ENCODE measurements at regions not wholly inside any gene's neighbourhood (a gene's known extent, or its start where the extent isn't known, plus 50 kb on each side); places are given as distances from the start of the nearest gene placed in this dataset.

- DNase-seq (ENCODE audit: low read depth in 2 of 2), result no peak
Observed at GRCh38 chr5:79871364-79872120, 119.5 kb downstream of the MTX3 start.

- DNase-seq (ENCODE audit: low read depth in 2 of 2), result no peak
Observed at GRCh38 chr5:79868163-79868670, 122.8 kb downstream of the MTX3 start.

GRCh38 chr5:79865579-79865978 lies 125.5 kb downstream of the MTX3 start:
- DNase-seq (ENCODE audit: low read depth in 2 of 2), result no peak

- DNase-seq (ENCODE audit: low read depth in 2 of 2), result no peak
Observed at GRCh38 chr5:79864364-79864763, 126.7 kb downstream of the MTX3 start.

GRCh38 chr5:79859588-79859987 lies 131.5 kb downstream of the MTX3 start:
- DNase-seq (ENCODE audit: low read depth in 2 of 2), result no peak

- no peak for DNase-seq (ENCODE audit: low read depth in 2 of 2)
Observed at GRCh38 chr5:79858410-79858723, 132.7 kb downstream of the MTX3 start.

GRCh38 chr5:79857714-79858409 lies 133.2 kb downstream of the MTX3 start:
- DNase-seq (ENCODE audit: low read depth in 2 of 2), result peak; percentile 65 to 75

GRCh38 chr5:79856456-79857055 lies 134.5 kb downstream of the MTX3 start:
- DNase-seq (ENCODE audit: low read depth in 2 of 2), result no peak

GRCh38 chr5:79853676-79854418 lies 137.2 kb downstream of the MTX3 start:
- peak; percentile 6 to 28 for DNase-seq (ENCODE audit: low read depth in 2 of 2)

- DNase-seq (ENCODE audit: low read depth in 2 of 2), result no peak
Observed at GRCh38 chr5:79853028-79853427, 138.0 kb downstream of the MTX3 start.

- no peak for DNase-seq (ENCODE audit: low read depth in 2 of 2)
Observed at GRCh38 chr5:79851391-79851863, 139.6 kb downstream of the MTX3 start.

GRCh38 chr5:79850941-79851340 lies 140.1 kb downstream of the MTX3 start:
- no peak for DNase-seq (ENCODE audit: low read depth in 2 of 2)

GRCh38 chr5:79850316-79850822 lies 140.7 kb downstream of the MTX3 start:
- DNase-seq (ENCODE audit: low read depth in 2 of 2), result no peak

- no peak for DNase-seq (ENCODE audit: low read depth in 2 of 2)
Observed at GRCh38 chr5:79849486-79850315, 141.4 kb downstream of the MTX3 start.
